Breast epithelium (tissue), 4 donors: ENCODE measurements at regions not wholly inside any gene's neighbourhood (a gene's known extent, or its start where the extent isn't known, plus 50 kb on each side); places are given as distances from the start of the nearest gene placed in this dataset.

Source experiments
- DNase-seq, 2 donors: peaks; one replicate each; pipeline ENCODE4 v3.0.0-alpha.2; 2019; ENCODE audit warnings: low spot score in 2 of 2
- H3K27ac ChIP-seq, 2 donors: fragments of 200-600 bp; sonication (generic) in 1 of 2; one replicate each; pipeline ENCODE4 v1.5.1; 2016 to 2019; ENCODE audit warnings: mild to moderate bottlenecking in 1 of 2
- H3K27me3 ChIP-seq, 2 donors: fragments of 200-600 bp; sonication (generic) in 1 of 2; one replicate each; pipeline versions ENCODE4 v1.5.1 to v1.6.0; 2017 to 2019; ENCODE audit warnings: control low read depth in 1 of 2, mild to moderate bottlenecking in 1 of 2
- H3K36me3 ChIP-seq: fragments of 200-600 bp; one replicate; pipeline ENCODE4 v1.5.1; 2019
- H3K4me1 ChIP-seq, 2 donors: fragments of 200-600 bp; sonication (generic); one replicate each; pipeline ENCODE4 v1.5.1; 2016 to 2019; ENCODE audit warnings: control low read depth in 1 of 2
- H3K4me3 ChIP-seq, 3 donors: fragments of 200-600 bp; sonication (generic); 1 replicate in 2 of 3; 2 replicates in 1 of 3; pipeline ENCODE4 v1.5.1; 2016 to 2019; ENCODE audit warnings: mild to moderate bottlenecking in 3 of 3, moderate library complexity in 2 of 3
- H3K9me3 ChIP-seq, 2 donors: fragments of 200-600 bp; sonication (generic) in 1 of 2; one replicate each; pipeline ENCODE4 v1.5.1; 2016 to 2019; ENCODE audit warnings: control low read depth in 1 of 2
- CTCF ChIP-seq, 3 donors: fragments of 450-650 bp; IDR thresholded peaks; one replicate each; pipeline ENCODE4 v1.5.1; 2016 to 2017; ENCODE audit warnings: antibody characterized with exemption in 3 of 3, mild to moderate bottlenecking in 3 of 3, moderate library complexity in 3 of 3
- POLR2A ChIP-seq: fragments of 450-650 bp; IDR thresholded peaks from one replicate; pipeline ENCODE4 v1.6.1; 2016; ENCODE audit warnings: antibody characterized with exemption, mild to moderate bottlenecking, moderate library complexity
- POLR2AphosphoS5 ChIP-seq, 3 donors: sonication (generic); formaldehyde crosslinking; IDR thresholded peaks; one replicate each; pipeline ENCODE4 v1.6.1; 2017; ENCODE audit warnings: antibody characterized with exemption in 3 of 3
- intact Hi-C: fragments of 100-400 bp; cut with DNase I; formaldehyde crosslinking; loops from one replicate; pipeline ENCODE4 v1.15.1; 2023; ENCODE audit warnings: low total_unique reads

GRCh38 chr18:47729356-47729755 lies 201.1 kb downstream of the SMAD2 start:
- no peaks in the 10 kb centered on the region for H3K4me1 ChIP-seq
- intact Hi-C loops = loop anchor here (10.0 kb wide), 1 partner anchor 475 kb away; the partner anchor contains the start of gene SKOR2
- H3K27ac ChIP-seq = no peak overlapping the region
- H3K9me3 ChIP-seq = no peaks in the 10 kb centered on the region
- no peaks in the 10 kb centered on the region for H3K36me3 ChIP-seq
- H3K4me3 ChIP-seq = no peak overlapping the region
- TF ChIP-seq POLR2A (no peak), CTCF (IDR thresholded peaks at IDR 0.05) (no peak), POLR2AphosphoS5 (IDR thresholded peaks at IDR 0.05) (no peak)
- no peaks in the 10 kb centered on the region for H3K27me3 ChIP-seq
- DNase-seq = peak in 1 of 2 donors; percentile 15

DNA sequence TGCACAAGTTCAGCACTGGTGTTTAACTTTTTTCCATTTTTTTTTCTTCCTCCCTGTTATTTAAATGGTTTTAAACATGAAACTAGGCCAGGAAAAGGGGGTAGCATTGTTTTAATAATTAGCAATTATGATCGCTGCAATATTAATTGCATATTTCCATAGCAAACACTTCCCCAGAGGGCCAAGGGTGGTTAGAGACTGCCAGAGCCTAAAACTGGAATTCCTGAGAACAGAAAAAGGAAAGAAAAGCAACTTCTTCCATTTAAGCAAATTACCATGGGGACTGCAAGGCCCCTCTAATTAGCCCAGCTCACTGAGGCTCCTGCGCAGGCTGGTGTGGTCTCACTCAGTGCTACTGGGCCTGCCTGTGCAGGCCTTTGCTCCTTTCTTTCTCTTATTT lies 201.5 kb downstream of the SMAD2 start:
- Histone ChIP-seq H3K4me1 (no peaks in the 10 kb centered on the region), H3K9me3 (no peaks in the 10 kb centered on the region), H3K4me3 (no peak overlapping the region), H3K27me3 (no peaks in the 10 kb centered on the region), H3K27ac (no peak overlapping the region), H3K36me3 (no peaks in the 10 kb centered on the region)
- DNase-seq = no peak
- intact Hi-C loops = loop anchor here (10.0 kb wide), 1 partner anchor 474 kb away; the partner anchor contains the start of gene SKOR2
- TF ChIP-seq POLR2AphosphoS5 (IDR thresholded peaks at IDR 0.05) (no peak), CTCF (IDR thresholded peaks at IDR 0.05) (no peak), POLR2A (no peak)

DNA sequence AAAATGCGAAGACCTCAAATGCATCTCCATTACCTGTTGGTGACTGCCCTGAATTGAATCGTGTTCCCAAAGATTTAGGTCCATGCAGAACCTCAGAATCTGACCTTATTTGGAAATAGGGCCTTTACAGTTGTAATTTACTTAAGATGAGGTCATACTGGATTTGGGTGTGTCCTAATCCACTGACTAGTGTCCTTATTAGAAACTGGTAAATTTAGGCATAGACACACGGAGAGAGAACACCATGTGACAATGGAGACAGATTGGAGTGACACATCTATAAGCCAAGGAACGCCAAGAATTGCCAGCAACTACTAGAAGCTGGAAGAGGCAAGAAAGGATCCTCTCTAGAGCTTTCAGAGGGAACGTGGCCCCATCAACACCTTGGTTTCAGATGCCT lies 203.1 kb downstream of the SMAD2 start:
- no peak for DNase-seq
- no peak for TF ChIP-seq POLR2AphosphoS5 (IDR thresholded peaks at IDR 0.05)
- no peak for TF ChIP-seq CTCF (IDR thresholded peaks at IDR 0.05)
- no peak for TF ChIP-seq POLR2A
- H3K36me3 ChIP-seq = no peaks in the 10 kb centered on the region
- no peak overlapping the region for H3K27ac ChIP-seq
- H3K4me1 ChIP-seq = no peaks in the 10 kb centered on the region
- intact Hi-C loops = loop anchor here (10.0 kb wide), 1 partner anchor 473 kb away; the partner anchor contains the start of gene SKOR2
- H3K4me3 ChIP-seq = no peak overlapping the region
- no peaks in the 10 kb centered on the region for H3K27me3 ChIP-seq
- H3K9me3 ChIP-seq = no peaks in the 10 kb centered on the region

GRCh38 chr18:47726550-47726949 lies 203.9 kb downstream of the SMAD2 start:
- intact Hi-C loops = loop anchor here (10.0 kb wide), 1 partner anchor 472 kb away; the partner anchor contains the start of gene SKOR2

DNA sequence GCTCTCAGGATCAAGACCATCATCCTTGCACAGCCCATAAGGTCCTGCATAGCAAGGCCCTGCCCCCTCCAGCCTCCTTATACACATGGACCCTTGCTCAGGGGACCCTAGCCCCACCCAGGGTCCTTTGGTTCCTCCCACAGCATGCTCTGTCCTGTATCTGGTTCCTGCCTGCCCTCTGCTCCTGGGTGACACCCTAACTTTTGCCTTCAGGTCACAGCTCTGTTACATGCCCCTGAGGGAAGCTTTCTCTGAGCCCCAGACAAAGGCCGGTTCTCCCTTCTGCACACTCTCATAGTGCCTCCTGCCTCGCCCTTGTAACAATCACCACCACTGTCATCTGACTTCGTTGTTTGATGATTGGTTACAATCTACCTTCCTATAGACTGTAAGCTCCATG lies 204.8 kb downstream of the SMAD2 start:
- H3K27me3 ChIP-seq = no peaks in the 10 kb centered on the region
- TF ChIP-seq POLR2A = no peak
- no peak for TF ChIP-seq CTCF (IDR thresholded peaks at IDR 0.05)
- TF ChIP-seq POLR2AphosphoS5 (IDR thresholded peaks at IDR 0.05) = no peak
- no peaks in the 10 kb centered on the region for H3K36me3 ChIP-seq
- no peak overlapping the region for H3K27ac ChIP-seq
- no peaks in the 10 kb centered on the region for H3K9me3 ChIP-seq
- no peaks in the 10 kb centered on the region for H3K4me1 ChIP-seq
- no peak for DNase-seq
- intact Hi-C loops = loop anchor here (10.0 kb wide), 1 partner anchor 471 kb away; the partner anchor contains the start of gene SKOR2
- no peak overlapping the region for H3K4me3 ChIP-seq

More at GRCh38 chr18:47726550-47726949, 203.9 kb downstream of the SMAD2 start:
- H3K4me1 ChIP-seq = no peaks in the 10 kb centered on the region
- H3K36me3 ChIP-seq = no peaks in the 10 kb centered on the region
- H3K4me3 ChIP-seq = no peak overlapping the region
- no peak overlapping the region for H3K27ac ChIP-seq
- no peak for TF ChIP-seq POLR2A
- TF ChIP-seq CTCF (IDR thresholded peaks at IDR 0.05) = no peak
- TF ChIP-seq POLR2AphosphoS5 (IDR thresholded peaks at IDR 0.05) = no peak
- H3K9me3 ChIP-seq = no peaks in the 10 kb centered on the region
- H3K27me3 ChIP-seq = no peaks in the 10 kb centered on the region
- no peak for DNase-seq
